ENCODE measurements at regions not wholly inside any gene's neighbourhood (a gene's known extent, or its start where the extent isn't known, plus 50 kb on each side); places are given as distances from the start of the nearest gene placed in this dataset.
A peak's percentile ranks its signal among the peaks of the same experiment; 100 is the strongest.

DNA sequence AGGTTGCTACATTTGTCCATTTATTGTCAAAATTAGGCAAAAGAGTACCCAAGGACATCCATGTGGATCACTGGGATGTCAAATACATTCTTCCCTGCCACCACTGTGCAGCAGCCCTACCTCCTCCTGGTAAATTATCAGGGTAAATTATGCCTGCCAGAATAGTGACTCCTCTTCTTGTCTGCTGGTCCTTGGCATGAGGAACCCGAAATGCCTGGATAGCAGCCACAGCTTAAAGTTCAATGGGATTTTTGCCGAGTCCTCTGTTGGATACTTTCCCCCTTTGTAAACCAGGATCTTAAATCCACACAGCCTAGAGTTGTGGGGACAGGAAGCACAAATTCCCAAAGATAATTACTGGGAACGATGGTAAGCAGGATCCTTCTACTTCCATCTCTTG is 173.3 kb downstream of the RFX6 start:
- TF ChIP-seq HNF4A (conservative IDR thresholded peaks at IDR 0.05) (peak in 1 of 2 donors; percentile 56), RAD21 (IDR thresholded peaks at IDR 0.05) (no peak)
- WGBS = 32% methylated on average over 3 of the region's 3 CpGs
- Histone ChIP-seq H3K9me3 (ENCODE audit: control insufficient read depth in 4 of 4, low read length in 3 of 4) (peaks cover 0 to 3% (median 0%) of the 10 kb centered on the region in 4 donors), H3K4me3 (ENCODE audit: low read depth in 1 of 3, low read length in 3 of 3) (no peak overlapping the region), H3K9ac (ENCODE audit: low read depth in 1 of 2, low read length in 2 of 2) (no peak overlapping the region), H3K27ac (ENCODE audit: low read depth in 1 of 2, low read length in 2 of 2) (no peak overlapping the region), H3K36me3 (ENCODE audit: control insufficient read depth in 4 of 4, insufficient read depth in 3 of 4, low read depth in 1 of 4, low read length in 3 of 4) (no peaks in the 10 kb centered on the region), H3K27me3 (ENCODE audit: control insufficient read depth in 4 of 4, insufficient read depth in 4 of 4, low read length in 3 of 4) (no peaks in the 10 kb centered on the region), H3K4me1 (ENCODE audit: control insufficient read depth in 4 of 4, insufficient read depth in 4 of 4, low read length in 3 of 4) (peaks cover 0 to 11% (median 0%) of the 10 kb centered on the region in 4 donors)
- DNase-seq (ENCODE audit: low spot score) = no peak

DNA sequence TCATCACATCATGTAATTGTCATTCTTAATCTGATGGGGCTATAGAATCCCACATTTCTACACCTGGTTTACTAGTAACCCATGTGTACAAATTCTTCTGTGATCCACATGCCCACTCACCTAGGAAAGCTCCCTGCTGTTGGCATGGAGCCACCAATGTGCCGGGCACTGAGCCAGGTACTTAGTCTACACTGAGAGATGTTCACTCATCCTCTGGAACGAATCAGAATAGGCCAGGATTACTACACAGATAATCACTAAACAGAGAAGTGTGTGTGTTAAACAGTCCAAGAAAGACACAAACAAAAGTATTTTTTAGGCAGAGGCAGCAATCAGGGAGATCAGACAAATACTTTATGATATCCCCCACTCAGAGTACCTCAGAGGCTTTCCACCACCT is 193.2 kb upstream of the VGLL2 start:
- WGBS = 57% methylated on average over 2 of the region's 2 CpGs
- Histone ChIP-seq H3K9ac (ENCODE audit: low read depth in 1 of 2, low read length in 2 of 2) (no peak overlapping the region), H3K27me3 (ENCODE audit: control insufficient read depth in 4 of 4, insufficient read depth in 4 of 4, low read length in 3 of 4) (no peaks in the 10 kb centered on the region), H3K9me3 (ENCODE audit: control insufficient read depth in 4 of 4, low read length in 3 of 4) (no peaks in the 10 kb centered on the region), H3K4me1 (ENCODE audit: control insufficient read depth in 4 of 4, insufficient read depth in 4 of 4, low read length in 3 of 4) (no peaks in the 10 kb centered on the region), H3K4me3 (ENCODE audit: low read depth in 1 of 3, low read length in 3 of 3) (no peak overlapping the region), H3K27ac (ENCODE audit: low read depth in 1 of 2, low read length in 2 of 2) (no peak overlapping the region), H3K36me3 (ENCODE audit: control insufficient read depth in 4 of 4, insufficient read depth in 3 of 4, low read depth in 1 of 4, low read length in 3 of 4) (no peaks in the 10 kb centered on the region)
- no peak for TF ChIP-seq HNF4G (IDR thresholded peaks at IDR 0.05)
- TF ChIP-seq JUND (IDR thresholded peaks at IDR 0.05) = no peak
- TF ChIP-seq FOXA2 (IDR thresholded peaks at IDR 0.05) = no peak
- TF ChIP-seq FOXA1 (IDR thresholded peaks at IDR 0.05) = no peak
- TF ChIP-seq RXRA (IDR thresholded peaks at IDR 0.05) = no peak
- TF ChIP-seq, protein P1, sequence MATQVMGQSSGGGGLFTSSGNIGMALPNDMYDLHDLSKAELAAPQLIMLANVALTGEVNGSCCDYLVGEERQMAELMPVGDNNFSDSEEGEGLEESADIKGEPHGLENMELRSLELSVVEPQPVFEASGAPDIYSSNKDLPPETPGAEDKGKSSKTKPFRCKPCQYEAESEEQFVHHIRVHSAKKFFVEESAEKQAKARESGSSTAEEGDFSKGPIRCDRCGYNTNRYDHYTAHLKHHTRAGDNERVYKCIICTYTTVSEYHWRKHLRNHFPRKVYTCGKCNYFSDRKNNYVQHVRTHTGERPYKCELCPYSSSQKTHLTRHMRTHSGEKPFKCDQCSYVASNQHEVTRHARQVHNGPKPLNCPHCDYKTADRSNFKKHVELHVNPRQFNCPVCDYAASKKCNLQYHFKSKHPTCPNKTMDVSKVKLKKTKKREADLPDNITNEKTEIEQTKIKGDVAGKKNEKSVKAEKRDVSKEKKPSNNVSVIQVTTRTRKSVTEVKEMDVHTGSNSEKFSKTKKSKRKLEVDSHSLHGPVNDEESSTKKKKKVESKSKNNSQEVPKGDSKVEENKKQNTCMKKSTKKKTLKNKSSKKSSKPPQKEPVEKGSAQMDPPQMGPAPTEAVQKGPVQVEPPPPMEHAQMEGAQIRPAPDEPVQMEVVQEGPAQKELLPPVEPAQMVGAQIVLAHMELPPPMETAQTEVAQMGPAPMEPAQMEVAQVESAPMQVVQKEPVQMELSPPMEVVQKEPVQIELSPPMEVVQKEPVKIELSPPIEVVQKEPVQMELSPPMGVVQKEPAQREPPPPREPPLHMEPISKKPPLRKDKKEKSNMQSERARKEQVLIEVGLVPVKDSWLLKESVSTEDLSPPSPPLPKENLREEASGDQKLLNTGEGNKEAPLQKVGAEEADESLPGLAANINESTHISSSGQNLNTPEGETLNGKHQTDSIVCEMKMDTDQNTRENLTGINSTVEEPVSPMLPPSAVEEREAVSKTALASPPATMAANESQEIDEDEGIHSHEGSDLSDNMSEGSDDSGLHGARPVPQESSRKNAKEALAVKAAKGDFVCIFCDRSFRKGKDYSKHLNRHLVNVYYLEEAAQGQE (IDR thresholded peaks at IDR 0.05) = no peak
- TF ChIP-seq SP1 (IDR thresholded peaks at IDR 0.05) = no peak
- TF ChIP-seq NR2F2 (IDR thresholded peaks at IDR 0.05) = no peak
- no peak for TF ChIP-seq YY1 (IDR thresholded peaks at IDR 0.05)
- no peak for TF ChIP-seq EGR1 (IDR thresholded peaks at IDR 0.05; ENCODE audit: low read depth in 2 of 2)
- TF ChIP-seq TAF1 (conservative IDR thresholded peaks at IDR 0.05) = no peak
- TF ChIP-seq HNF4A (conservative IDR thresholded peaks at IDR 0.05) = no peak
- TF ChIP-seq, protein P2, sequence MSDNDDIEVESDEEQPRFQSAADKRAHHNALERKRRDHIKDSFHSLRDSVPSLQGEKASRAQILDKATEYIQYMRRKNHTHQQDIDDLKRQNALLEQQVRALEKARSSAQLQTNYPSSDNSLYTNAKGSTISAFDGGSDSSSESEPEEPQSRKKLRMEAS (IDR thresholded peaks at IDR 0.05) = no peak
- TF ChIP-seq RAD21 (IDR thresholded peaks at IDR 0.05) = no peak
- no peak for TF ChIP-seq GABPA (IDR thresholded peaks at IDR 0.05 in 1 of 2, conservative IDR thresholded peaks at IDR 0.05 in 1 of 2)
- TF ChIP-seq, protein P3, sequence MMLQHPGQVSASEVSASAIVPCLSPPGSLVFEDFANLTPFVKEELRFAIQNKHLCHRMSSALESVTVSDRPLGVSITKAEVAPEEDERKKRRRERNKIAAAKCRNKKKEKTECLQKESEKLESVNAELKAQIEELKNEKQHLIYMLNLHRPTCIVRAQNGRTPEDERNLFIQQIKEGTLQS (IDR thresholded peaks at IDR 0.05) = no peak
- no peak for DNase-seq (ENCODE audit: low spot score)

DNA sequence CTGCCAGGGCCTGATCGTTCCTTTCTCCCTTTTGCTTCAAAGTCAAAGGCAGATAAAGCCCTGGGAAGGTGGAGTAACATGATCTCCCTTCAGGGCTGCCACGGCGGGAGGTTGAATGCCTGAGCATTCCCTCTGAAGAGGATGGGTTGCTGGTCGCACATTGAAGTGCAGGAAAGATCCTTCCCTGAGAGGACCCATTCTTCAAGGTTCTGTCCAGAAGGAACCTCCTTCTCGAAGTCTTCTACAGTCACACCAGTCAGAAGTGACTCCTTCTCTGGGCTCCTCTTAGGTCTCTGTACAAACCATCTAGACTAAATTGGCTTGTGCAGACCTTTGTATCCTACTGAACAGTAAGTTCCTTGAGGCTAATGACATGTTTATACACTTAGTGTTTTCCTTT is 192.6 kb upstream of the VGLL2 start:
- H3K27ac ChIP-seq (ENCODE audit: low read depth in 1 of 2, low read length in 2 of 2) = no peak overlapping the region
- no peaks in the 10 kb centered on the region for H3K36me3 ChIP-seq (ENCODE audit: control insufficient read depth in 4 of 4, insufficient read depth in 3 of 4, low read depth in 1 of 4, low read length in 3 of 4)
- no peak for DNase-seq (ENCODE audit: low spot score)
- no peak overlapping the region for H3K9ac ChIP-seq (ENCODE audit: low read depth in 1 of 2, low read length in 2 of 2)
- no peaks in the 10 kb centered on the region for H3K9me3 ChIP-seq (ENCODE audit: control insufficient read depth in 4 of 4, low read length in 3 of 4)
- TF ChIP-seq, protein P3 (IDR thresholded peaks at IDR 0.05) = no peak
- no peak for TF ChIP-seq FOXA2 (IDR thresholded peaks at IDR 0.05)
- TF ChIP-seq HNF4A (conservative IDR thresholded peaks at IDR 0.05) = no peak
- no peak for TF ChIP-seq TAF1 (conservative IDR thresholded peaks at IDR 0.05)
- TF ChIP-seq JUND (IDR thresholded peaks at IDR 0.05) = no peak
- TF ChIP-seq, protein P2 (IDR thresholded peaks at IDR 0.05) = no peak
- TF ChIP-seq RXRA (IDR thresholded peaks at IDR 0.05) = no peak
- no peak for TF ChIP-seq HNF4G (IDR thresholded peaks at IDR 0.05)
- no peak for TF ChIP-seq GABPA (IDR thresholded peaks at IDR 0.05 in 1 of 2, conservative IDR thresholded peaks at IDR 0.05 in 1 of 2)
- TF ChIP-seq, protein P4, sequence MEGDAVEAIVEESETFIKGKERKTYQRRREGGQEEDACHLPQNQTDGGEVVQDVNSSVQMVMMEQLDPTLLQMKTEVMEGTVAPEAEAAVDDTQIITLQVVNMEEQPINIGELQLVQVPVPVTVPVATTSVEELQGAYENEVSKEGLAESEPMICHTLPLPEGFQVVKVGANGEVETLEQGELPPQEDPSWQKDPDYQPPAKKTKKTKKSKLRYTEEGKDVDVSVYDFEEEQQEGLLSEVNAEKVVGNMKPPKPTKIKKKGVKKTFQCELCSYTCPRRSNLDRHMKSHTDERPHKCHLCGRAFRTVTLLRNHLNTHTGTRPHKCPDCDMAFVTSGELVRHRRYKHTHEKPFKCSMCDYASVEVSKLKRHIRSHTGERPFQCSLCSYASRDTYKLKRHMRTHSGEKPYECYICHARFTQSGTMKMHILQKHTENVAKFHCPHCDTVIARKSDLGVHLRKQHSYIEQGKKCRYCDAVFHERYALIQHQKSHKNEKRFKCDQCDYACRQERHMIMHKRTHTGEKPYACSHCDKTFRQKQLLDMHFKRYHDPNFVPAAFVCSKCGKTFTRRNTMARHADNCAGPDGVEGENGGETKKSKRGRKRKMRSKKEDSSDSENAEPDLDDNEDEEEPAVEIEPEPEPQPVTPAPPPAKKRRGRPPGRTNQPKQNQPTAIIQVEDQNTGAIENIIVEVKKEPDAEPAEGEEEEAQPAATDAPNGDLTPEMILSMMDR (IDR thresholded peaks at IDR 0.05; ENCODE audit: low read depth, low read length, missing input control) = no peak
- TF ChIP-seq SP1 (IDR thresholded peaks at IDR 0.05) = no peak
- no peak for TF ChIP-seq FOXA1 (IDR thresholded peaks at IDR 0.05)
- TF ChIP-seq NR2F2 (IDR thresholded peaks at IDR 0.05) = no peak
- TF ChIP-seq YY1 (IDR thresholded peaks at IDR 0.05) = no peak
- H3K4me3 ChIP-seq (ENCODE audit: low read depth in 1 of 3, low read length in 3 of 3) = no peak overlapping the region
- WGBS = 32% methylated on average over 5 of the region's 5 CpGs
- H3K4me1 ChIP-seq (ENCODE audit: control insufficient read depth in 4 of 4, insufficient read depth in 4 of 4, low read length in 3 of 4) = no peaks in the 10 kb centered on the region
- H3K27me3 ChIP-seq (ENCODE audit: control insufficient read depth in 4 of 4, insufficient read depth in 4 of 4, low read length in 3 of 4) = no peaks in the 10 kb centered on the region
